GM12878 (cell line): ENCODE measurements at regions not wholly inside any gene's neighbourhood (a gene's known extent, or its start where the extent isn't known, plus 50 kb on each side); places are given as distances from the start of the nearest gene placed in this dataset.

ENCODE experiments used
- ATAC-seq: fragments of 200-7000 bp; cut with Tn5 transposase; 3 replicates; pipeline ENCODE4 v1.9.1; 2020; ENCODE audit warnings: mild to moderate bottlenecking, moderate library complexity
- BruUV-seq: library from RNA; stranded (reverse); fragments of 400-500 nt; replicated peaks from 2 replicates; lab custom pipeline; 2021; lab: Mats Ljungman, UMichigan
- CTCF ChIA-PET: fragments of 300-600 bp; sonication (Branson Sonifier 250); formaldehyde crosslinking; extraction: SDS; loops from one replicate; lab custom pipeline; 2021; ENCODE audit warnings: inconsistent platforms; lab: Yijun Ruan, JAX
- POLR2A ChIA-PET: fragments of 350-600 bp; formaldehyde crosslinking; extraction: SDS; loops from one replicate; lab custom pipeline; 2021; ENCODE audit warnings: inconsistent platforms; lab: Charles Lee
- RAD21 ChIA-PET: fragments of 300-600 bp; sonication (Branson Sonifier 250); formaldehyde crosslinking; loops from one replicate; lab custom pipeline; 2023; ENCODE audit warnings: antibody characterized with exemption; ENCODE audit not compliant: unreplicated experiment; lab: Charles Lee
- SMC1A ChIA-PET: fragments of 300-600 bp; sonication (Branson Sonifier 250); formaldehyde crosslinking; loops from one replicate; lab custom pipeline; 2023; ENCODE audit not compliant: unreplicated experiment, uncharacterized antibody; lab: Charles Lee
- DNase-seq: peaks from one replicate; pipeline ENCODE4 v3.0.0-alpha.2; 2011; ENCODE audit warnings: low read depth, low spot score
- FAIRE-seq: peaks from 3 replicates; lab custom pipeline; 2011; peaks lifted over from hg19 to GRCh38; lab: Jason Lieb, UNC
- H2AFZ ChIP-seq: 2 replicates; pipeline ENCODE4 v1.6.0; 2011; ENCODE audit warnings: low read depth, low read length, control low read depth; ENCODE audit not compliant: control insufficient read depth
- H3K27ac ChIP-seq: 2 replicates; pipeline ENCODE4 v1.5.1; 2011; ENCODE audit warnings: control low read depth; ENCODE audit not compliant: control insufficient read depth, insufficient read depth
- H3K27me3 ChIP-seq, 2 experiments: replicated peaks in 1 of 2; 2 replicates each; pipeline versions ENCODE4 v1.6.0 to v1.6.1; 2011; ENCODE audit warnings: low read length in 1 of 2; ENCODE audit not compliant: control insufficient read depth in 2 of 2, insufficient read depth in 2 of 2
- H3K36me3 ChIP-seq, 2 experiments: 2 replicates each; pipeline ENCODE4 v1.5.1; 2011; ENCODE audit warnings: low read length in 1 of 2; ENCODE audit not compliant: control insufficient read depth in 2 of 2, insufficient read depth in 2 of 2
- H3K4me1 ChIP-seq: 2 replicates; pipeline ENCODE4 v1.6.1; 2011; ENCODE audit warnings: mild to moderate bottlenecking, low read length, moderate library complexity, mixed read lengths; ENCODE audit not compliant: control insufficient read depth, insufficient read depth
- H3K4me2 ChIP-seq: 2 replicates; pipeline ENCODE4 v1.6.0; 2011; ENCODE audit warnings: control low read depth; ENCODE audit not compliant: control insufficient read depth, insufficient read depth
- H3K4me3 ChIP-seq: fragments of 200-600 bp; sonication (generic); 2 replicates; pipeline ENCODE4 v1.5.1; 2016
- H3K79me2 ChIP-seq: 2 replicates; pipeline ENCODE4 v1.6.0; 2011; ENCODE audit warnings: low read length; ENCODE audit not compliant: control insufficient read depth, insufficient read depth
- H3K9ac ChIP-seq: 2 replicates; pipeline ENCODE4 v1.8.0; 2011; ENCODE audit warnings: low read length, control low read depth, mixed read lengths; ENCODE audit not compliant: control insufficient read depth, insufficient read depth
- H3K9me3 ChIP-seq: replicated peaks from 3 replicates; pipeline ENCODE4 v1.5.1; 2011; ENCODE audit warnings: mild to moderate bottlenecking, low read length; ENCODE audit not compliant: control insufficient read depth, insufficient read depth
- H4K20me1 ChIP-seq: 2 replicates; pipeline ENCODE4 v1.6.0; 2011; ENCODE audit not compliant: control insufficient read depth, insufficient read depth
- NFYB ChIP-seq: IDR thresholded peaks from 2 replicates; pipeline ENCODE4 v1.6.1; 2011; ENCODE audit warnings: low read depth, mild to moderate bottlenecking, low read length, improper control_type of control experiment, moderate library complexity; ENCODE audit not compliant: insufficient read depth
- POLR2AphosphoS2 ChIP-seq: IDR thresholded peaks from 2 replicates; pipeline ENCODE4 v1.6.1; 2011; ENCODE audit warnings: low read depth, mild to moderate bottlenecking, low read length, improper control_type of control experiment, moderate library complexity
- REST ChIP-seq: IDR thresholded peaks from 2 replicates; pipeline ENCODE4 v1.6.1; 2012; ENCODE audit warnings: mild to moderate bottlenecking, low read depth, low read length
- SIN3A ChIP-seq: IDR thresholded peaks from 2 replicates; pipeline ENCODE4 v1.6.1; 2012; ENCODE audit warnings: low read depth, low read length, improper control_type of control experiment
- SP1 ChIP-seq: IDR thresholded peaks from one replicate; pipeline ENCODE4 v1.6.1; 2011; ENCODE audit warnings: low read depth, low read length
- TARDBP ChIP-seq: IDR thresholded peaks from 2 replicates; pipeline ENCODE4 v1.6.1; 2016; ENCODE audit warnings: borderline replicate concordance
- TCF12 ChIP-seq: IDR thresholded peaks from 2 replicates; pipeline ENCODE4 v1.6.1; 2011; ENCODE audit warnings: low read depth, mild to moderate bottlenecking, low read length
- WGBS: methylation state at CpG from one replicate; pipeline ENCODE4 v1.1.6; 2016; ENCODE audit warnings: low lambda C conversion rate; ENCODE audit not compliant: insufficient replicate concordance, insufficient coverage; ENCODE audit errors: missing lambda C conversion rate; 5-methylcytosine and 5-hydroxymethylcytosine counted together
- in situ Hi-C: fragments of 300-500 bp; cut with MboI; formaldehyde crosslinking; loops from 9 replicates; pipeline ENCODE4 v1.14.3; 2018; ENCODE audit warnings: mixed read lengths
- intact Hi-C: fragments of 100-400 bp; cut with micrococcal nuclease; formaldehyde crosslinking; loops from one replicate; pipeline ENCODE4 v1.14.2; 2022; ENCODE audit not compliant: unreplicated experiment

GRCh38 chr12:38983117-38983571 lies 77.8 kb upstream of the CPNE8 start:
- RAD21 ChIA-PET = no interaction called here
- H3K4me1 ChIP-seq = no peaks in the 10 kb centered on the region
- no peaks in the 10 kb centered on the region for H4K20me1 ChIP-seq
- in situ Hi-C loops (no loop called here), intact Hi-C loops (no loop called here)
- SMC1A ChIA-PET = no interaction called here
- no peak overlapping the region for H3K9ac ChIP-seq
- BruUV-seq = no TSS peak
- no peak overlapping the region for H3K4me2 ChIP-seq
- POLR2A ChIA-PET = no interaction called here
- no peak overlapping the region for H3K27ac ChIP-seq
- no peaks in the 10 kb centered on the region for H3K79me2 ChIP-seq
- H3K9me3 ChIP-seq = no peaks in the 10 kb centered on the region
- no peak overlapping the region for H2AFZ ChIP-seq
- H3K4me3 ChIP-seq = no peak overlapping the region
- 56% methylated on average over 6 of the region's 6 CpGs for WGBS
- ATAC-seq = no peak; the same call in 2 of the 3 replicates
- H3K36me3 ChIP-seq = no peaks in the 10 kb centered on the region
- peak; percentile 36; the same call in 1 of the 2 replicates for TF ChIP-seq NFYB
- TF ChIP-seq TARDBP = no peak
- DNase-seq = no peak
- CTCF ChIA-PET = no interaction called here
- FAIRE-seq = no peak
- H3K27me3 ChIP-seq = no peaks in the 10 kb centered on the region

GRCh38 chr12:38977132-38977531 lies 71.7 kb upstream of the CPNE8 start:
- FAIRE-seq (no peak), DNase-seq (no peak), ATAC-seq (no peak)
- ChIA-PET CTCF (no interaction called here), SMC1A (no interaction called here), POLR2A (no interaction called here), RAD21 (no interaction called here)
- in situ Hi-C loops = no loop called here
- BruUV-seq = no TSS peak
- Histone ChIP-seq H4K20me1 (no peaks in the 10 kb centered on the region), H3K4me1 (no peaks in the 10 kb centered on the region), H2AFZ (no peak overlapping the region), H3K9me3 (no peaks in the 10 kb centered on the region), H3K36me3 (no peaks in the 10 kb centered on the region), H3K27me3 (no peaks in the 10 kb centered on the region), H3K79me2 (no peaks in the 10 kb centered on the region), H3K27ac (no peak overlapping the region), H3K4me2 (no peak overlapping the region), H3K9ac (no peak overlapping the region), H3K4me3 (no peak overlapping the region)
- TF ChIP-seq SIN3A = no peak
- TF ChIP-seq POLR2AphosphoS2 = no peak
- no peak for TF ChIP-seq SP1
- no peak for TF ChIP-seq REST
- TF ChIP-seq TCF12 = no peak
- intact Hi-C loops = no loop called here
- WGBS = 0% methylated on average over 1 of the region's 1 CpG
